Stomach (tissue), 8 donors: ENCODE measurements at regions not wholly inside any gene's neighbourhood (a gene's known extent, or its start where the extent isn't known, plus 50 kb on each side); places are given as distances from the start of the nearest gene placed in this dataset.

Source experiments
- DNase-seq, 2 donors: peaks; one replicate each; pipeline versions ENCODE4 v3.0.0 to v3.0.0-alpha.2; 2013 to 2019
- H3K27ac ChIP-seq, 5 donors: fragments of 200-600 bp in 4 of 5; sonication (generic) in 4 of 5; one replicate each; pipeline ENCODE4 v1.5.1; 2013 to 2019; ENCODE audit warnings: mild to moderate bottlenecking in 1 of 5, moderate library complexity in 1 of 5
- H3K27me3 ChIP-seq, 3 donors: fragments of 200-600 bp; sonication (generic); one replicate each; pipeline ENCODE4 v1.5.1; 2017 to 2019; ENCODE audit warnings: mixed run types in 1 of 3
- H3K36me3 ChIP-seq, 4 donors: fragments of 200-600 bp; sonication (generic); 1 replicate in 3 of 4; 2 replicates in 1 of 4; pipeline ENCODE4 v1.5.1; 2016 to 2019
- H3K4me1 ChIP-seq, 4 donors: fragments of 200-600 bp; sonication (generic); one replicate each; pipeline ENCODE4 v1.5.1; 2016 to 2019
- H3K4me3 ChIP-seq, 4 donors: fragments of 200-600 bp; sonication (generic) in 3 of 4; one replicate each; pipeline ENCODE4 v1.5.1; 2016 to 2019; ENCODE audit warnings: mild to moderate bottlenecking in 1 of 4
- H3K9me3 ChIP-seq, 4 donors: fragments of 200-600 bp; sonication (generic); one replicate each; pipeline ENCODE4 v1.5.1; 2016 to 2019
- EP300 ChIP-seq: sonication (generic); formaldehyde crosslinking; IDR thresholded peaks from one replicate; pipeline ENCODE4 v1.6.1; 2017; ENCODE audit warnings: antibody characterized with exemption
- POLR2A ChIP-seq, 4 donors: fragments of 450-650 bp; IDR thresholded peaks; one replicate each; pipeline ENCODE4 v1.6.1; 2016; ENCODE audit warnings: antibody characterized with exemption in 4 of 4, control low read depth in 2 of 4, mild to moderate bottlenecking in 1 of 4, moderate library complexity in 1 of 4
- POLR2AphosphoS5 ChIP-seq, 3 donors: sonication (generic); formaldehyde crosslinking; IDR thresholded peaks; one replicate each; pipeline ENCODE4 v1.6.1; 2016; ENCODE audit warnings: antibody characterized with exemption in 3 of 3
- WGBS, 5 donors: extraction: QIAGEN DNeasy Blood & Tissue Kit in 3 of 5; methylation state at CpG; one replicate each; pipeline versions ENCODE4 v1.1.5 to v1.1.7; 2013 to 2018; 5-methylcytosine and 5-hydroxymethylcytosine counted together
- intact Hi-C: fragments of 100-400 bp; cut with DNase I; formaldehyde crosslinking; loops from one replicate; pipeline ENCODE4 v1.15.1; 2023; ENCODE audit warnings: low total_unique reads
- TF ChIP-seq, protein P1 (sequence below), 7 experiments: fragments of 450-650 bp in 4 of 7; fragments of 200-600 bp in 3 of 7; sonication (generic) in 3 of 7; IDR thresholded peaks; one replicate each; pipeline ENCODE4 v1.5.1; 2016 to 2019; ENCODE audit warnings: antibody characterized with exemption in 7 of 7, control low read depth in 2 of 7, mild to moderate bottlenecking in 1 of 7
- donor health status: healthy with polysubstance abuse.
- donor health status: Bipolar disorder and iron deficiency.
- donor health status: healthy.

DNA sequence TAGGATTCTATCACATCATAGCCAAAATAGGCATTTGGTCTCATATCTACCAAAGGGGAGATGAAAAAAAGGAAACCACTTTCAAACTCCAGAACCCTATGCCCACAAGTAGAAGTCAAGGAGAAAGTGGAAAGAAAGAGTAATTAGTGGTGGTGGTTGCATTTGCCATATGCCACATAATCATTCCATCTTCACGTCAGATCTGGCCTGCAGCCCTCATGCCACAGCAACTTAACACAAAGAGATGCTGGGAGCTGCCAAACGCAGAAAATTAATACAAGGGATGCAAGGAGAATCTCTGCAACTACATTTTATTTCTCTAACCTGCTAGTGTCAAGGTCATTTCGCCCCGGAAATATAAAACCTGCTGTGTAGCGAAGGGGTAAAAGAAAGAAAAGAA lies 148.6 kb upstream of the FOXN3 start:
- DNase-seq = no peak
- Histone ChIP-seq H3K9me3 (no peaks in the 10 kb centered on the region), H3K36me3 (peaks cover 0 to 6% (median 0%) of the 10 kb centered on the region in 4 donors), H3K27ac (no peak overlapping the region), H3K4me3 (no peak overlapping the region), H3K27me3 (no peaks in the 10 kb centered on the region), H3K4me1 (peaks cover 0 to 19% (median 2%) of the 10 kb centered on the region in 4 donors)
- 82 to 91% (median 86%) methylated on average over 5 of the region's 5 CpGs for WGBS, 5 donors
- intact Hi-C loops = no loop called here
- TF ChIP-seq EP300 (no peak), POLR2AphosphoS5 (IDR thresholded peaks at IDR 0.05) (no peak)
- TF ChIP-seq, protein P1, sequence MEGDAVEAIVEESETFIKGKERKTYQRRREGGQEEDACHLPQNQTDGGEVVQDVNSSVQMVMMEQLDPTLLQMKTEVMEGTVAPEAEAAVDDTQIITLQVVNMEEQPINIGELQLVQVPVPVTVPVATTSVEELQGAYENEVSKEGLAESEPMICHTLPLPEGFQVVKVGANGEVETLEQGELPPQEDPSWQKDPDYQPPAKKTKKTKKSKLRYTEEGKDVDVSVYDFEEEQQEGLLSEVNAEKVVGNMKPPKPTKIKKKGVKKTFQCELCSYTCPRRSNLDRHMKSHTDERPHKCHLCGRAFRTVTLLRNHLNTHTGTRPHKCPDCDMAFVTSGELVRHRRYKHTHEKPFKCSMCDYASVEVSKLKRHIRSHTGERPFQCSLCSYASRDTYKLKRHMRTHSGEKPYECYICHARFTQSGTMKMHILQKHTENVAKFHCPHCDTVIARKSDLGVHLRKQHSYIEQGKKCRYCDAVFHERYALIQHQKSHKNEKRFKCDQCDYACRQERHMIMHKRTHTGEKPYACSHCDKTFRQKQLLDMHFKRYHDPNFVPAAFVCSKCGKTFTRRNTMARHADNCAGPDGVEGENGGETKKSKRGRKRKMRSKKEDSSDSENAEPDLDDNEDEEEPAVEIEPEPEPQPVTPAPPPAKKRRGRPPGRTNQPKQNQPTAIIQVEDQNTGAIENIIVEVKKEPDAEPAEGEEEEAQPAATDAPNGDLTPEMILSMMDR (IDR thresholded peaks at IDR 0.05) = no peak

DNA sequence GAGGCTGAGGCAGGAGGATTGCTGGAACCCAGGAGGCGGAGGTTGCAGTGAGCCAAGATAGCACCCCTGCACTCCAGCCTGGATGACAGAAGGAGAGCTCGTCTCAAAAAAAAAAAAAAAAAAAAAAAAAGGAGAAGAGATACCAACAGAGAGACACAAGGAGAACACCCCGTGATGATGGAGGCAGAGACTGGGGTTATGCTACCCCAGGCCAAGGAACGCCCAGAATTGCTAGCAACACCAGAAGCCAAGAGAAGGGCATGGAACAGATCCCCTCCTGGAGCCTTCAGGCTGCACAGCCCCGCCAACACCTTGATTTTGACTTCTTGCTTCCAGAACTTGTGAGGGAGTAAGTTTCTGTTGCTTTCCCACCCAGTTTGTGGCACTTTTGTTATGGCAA lies 148.0 kb upstream of the FOXN3 start:
- H3K9me3 ChIP-seq = no peaks in the 10 kb centered on the region
- H3K4me1 ChIP-seq = peaks cover 0 to 19% (median 2%) of the 10 kb centered on the region in 4 donors
- DNase-seq = no peak
- no peak overlapping the region for H3K4me3 ChIP-seq
- H3K27ac ChIP-seq = no peak overlapping the region
- WGBS, 5 donors = 95 to 98% (median 95%) methylated on average over 5 of the region's 5 CpGs
- TF ChIP-seq, protein P1 (IDR thresholded peaks at IDR 0.05) = no peak
- TF ChIP-seq POLR2A (IDR thresholded peaks at IDR 0.05) = no peak
- TF ChIP-seq EP300 = no peak
- TF ChIP-seq POLR2AphosphoS5 (IDR thresholded peaks at IDR 0.05) = no peak
- H3K27me3 ChIP-seq = no peaks in the 10 kb centered on the region
- peaks cover 0 to 6% (median 0%) of the 10 kb centered on the region in 4 donors for H3K36me3 ChIP-seq
- intact Hi-C loops = no loop called here

DNA sequence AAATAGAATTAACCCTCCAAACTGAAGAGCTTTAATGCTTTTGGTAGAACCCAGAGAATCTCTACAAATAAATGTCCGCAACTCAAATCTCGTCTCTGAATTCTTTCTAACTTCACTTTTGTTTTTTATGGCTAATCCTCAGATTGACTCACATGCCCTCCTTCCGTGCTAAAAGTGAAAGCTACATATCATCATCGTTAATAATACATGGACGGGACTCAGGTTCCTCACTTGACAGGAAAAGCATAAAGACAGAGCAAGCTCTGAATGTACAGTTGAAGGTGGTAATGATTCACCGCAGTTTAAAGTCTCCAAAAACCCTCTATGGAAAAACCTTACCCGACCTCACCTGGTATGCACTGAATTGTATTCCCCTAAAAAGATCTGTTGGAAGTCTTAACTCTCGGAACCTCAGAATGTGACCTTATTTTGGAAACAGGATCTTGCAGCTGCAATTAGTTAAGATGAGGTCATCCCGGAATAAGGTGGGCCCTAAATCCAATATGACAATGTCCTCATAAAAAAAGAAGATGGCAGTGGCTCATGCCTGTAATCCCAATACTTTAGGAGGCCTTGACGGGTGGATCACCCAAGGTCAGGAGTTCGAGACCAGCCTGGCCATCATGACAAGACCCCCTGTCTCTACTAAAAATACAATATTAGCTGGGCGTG lies 147.4 kb upstream of the FOXN3 start:
- intact Hi-C loops = no loop called here
- TF ChIP-seq POLR2A (IDR thresholded peaks at IDR 0.05) (no peak), EP300 (no peak), POLR2AphosphoS5 (IDR thresholded peaks at IDR 0.05) (no peak)
- TF ChIP-seq, protein P1 (IDR thresholded peaks at IDR 0.05) = no peak
- Histone ChIP-seq H3K4me3 (no peak overlapping the region), H3K27ac (no peak overlapping the region), H3K4me1 (peaks cover 0 to 19% (median 2%) of the 10 kb centered on the region in 4 donors), H3K36me3 (peaks cover 0 to 11% (median under 1%) of the 10 kb centered on the region in 4 donors), H3K27me3 (no peaks in the 10 kb centered on the region), H3K9me3 (no peaks in the 10 kb centered on the region)
- WGBS, 5 donors = 77 to 90% (median 81%) methylated on average over 12 of the region's 12 CpGs
- DNase-seq = no peak

DNA sequence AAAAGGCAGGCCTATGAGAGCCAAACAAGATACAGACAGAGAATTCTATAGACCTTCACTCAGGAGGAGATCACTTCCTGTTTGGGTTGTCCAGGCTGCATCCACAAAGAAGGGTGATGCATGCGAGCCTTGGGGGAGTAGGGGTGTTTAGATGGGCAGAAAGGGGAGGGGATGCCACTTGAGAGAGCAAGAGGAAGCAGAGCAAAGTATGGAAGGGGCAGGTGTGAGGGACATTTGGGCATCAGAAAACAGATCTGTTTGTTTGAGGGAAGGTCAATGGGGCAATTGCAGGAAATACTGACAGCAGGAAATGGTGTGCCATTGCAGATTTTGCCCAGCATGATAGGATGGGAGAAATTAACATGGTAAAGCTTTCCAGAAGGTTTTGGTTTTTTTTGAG lies 146.4 kb upstream of the FOXN3 start:
- Histone ChIP-seq H3K27ac (no peak overlapping the region), H3K4me1 (peaks cover 0 to 19% (median 1%) of the 10 kb centered on the region in 4 donors), H3K36me3 (peaks cover 0 to 20% (median 10%) of the 10 kb centered on the region in 4 donors), H3K4me3 (no peak overlapping the region), H3K9me3 (no peaks in the 10 kb centered on the region), H3K27me3 (no peaks in the 10 kb centered on the region)
- WGBS, 5 donors = 83 to 96% (median 90%) methylated on average over 1 of the region's 1 CpG
- no peak for DNase-seq
- TF ChIP-seq EP300 = no peak
- intact Hi-C loops = no loop called here

DNA sequence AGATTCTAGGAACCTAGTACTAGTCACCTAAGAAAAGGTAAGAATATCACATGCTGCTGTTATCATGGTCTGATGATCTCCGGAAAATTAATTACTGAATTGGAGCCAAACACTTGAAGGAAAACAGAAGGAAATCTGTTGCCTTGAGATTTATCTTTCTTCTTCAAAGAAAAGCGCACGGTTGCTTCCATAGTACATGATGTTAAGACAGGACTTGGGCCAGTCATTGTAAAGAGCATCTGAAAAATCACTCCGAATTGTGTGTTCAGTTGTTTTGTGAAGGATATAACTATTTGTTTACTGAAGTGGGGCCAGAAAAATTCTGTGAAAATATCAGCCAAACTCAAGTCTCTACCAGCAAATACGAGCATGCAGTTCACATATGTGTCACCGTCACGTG lies 134.9 kb upstream of the FOXN3 start:
- no peaks in the 10 kb centered on the region for H3K27me3 ChIP-seq
- DNase-seq = no peak
- intact Hi-C loops = no loop called here
- 64 to 75% (median 73%) methylated on average over 7 of the region's 7 CpGs for WGBS, 5 donors
- H3K36me3 ChIP-seq = peaks cover 0 to 7% (median 1%) of the 10 kb centered on the region in 4 donors
- no peak overlapping the region for H3K4me3 ChIP-seq
- peaks cover 0 to 27% (median 0%) of the 10 kb centered on the region in 4 donors for H3K4me1 ChIP-seq
- H3K27ac ChIP-seq = no peak overlapping the region
- H3K9me3 ChIP-seq = no peaks in the 10 kb centered on the region
- TF ChIP-seq POLR2A (IDR thresholded peaks at IDR 0.05) = no peak
- TF ChIP-seq POLR2AphosphoS5 (IDR thresholded peaks at IDR 0.05) = no peak
- TF ChIP-seq, protein P1 (IDR thresholded peaks at IDR 0.05) = no peak
- TF ChIP-seq EP300 = no peak
